Astrocyte (in vitro differentiated cells and primary cell): ENCODE measurements at regions not wholly inside any gene's neighbourhood (a gene's known extent, or its start where the extent isn't known, plus 50 kb on each side); places are given as distances from the start of the nearest gene placed in this dataset.

Experiments
- DNase-seq: peaks from one replicate; pipeline ENCODE4 v3.0.0-alpha.2; 2010; ENCODE audit warnings: low read depth
- FAIRE-seq: peaks from 2 replicates; lab custom pipeline; 2011; peaks lifted over from hg19 to GRCh38; lab: Jason Lieb, UNC
- H2AFZ ChIP-seq: 2 replicates; pipeline ENCODE4 v1.6.0; 2012; ENCODE audit warnings: low read depth, low read length, inconsistent platforms
- H3K27ac ChIP-seq: 2 replicates; pipeline ENCODE4 v1.5.1; 2011; ENCODE audit warnings: low read depth, low read length, inconsistent platforms
- H3K27me3 ChIP-seq: 2 replicates; pipeline ENCODE4 v1.6.0; 2011; ENCODE audit warnings: low read length, inconsistent platforms; ENCODE audit not compliant: insufficient read depth
- H3K36me3 ChIP-seq: 2 replicates; pipeline ENCODE4 v1.5.1; 2011; ENCODE audit warnings: low read length, inconsistent platforms; ENCODE audit not compliant: insufficient read depth
- H3K4me1 ChIP-seq: 2 replicates; pipeline ENCODE4 v1.5.1; 2011; ENCODE audit warnings: low read length, inconsistent platforms; ENCODE audit not compliant: insufficient read depth
- H3K4me2 ChIP-seq: 2 replicates; pipeline ENCODE4 v1.6.0; 2012; ENCODE audit warnings: low read length, inconsistent platforms
- H3K4me3 ChIP-seq: 2 replicates; pipeline ENCODE4 v1.5.1; 2011; ENCODE audit warnings: low read depth, mild to moderate bottlenecking, low read length, inconsistent platforms; ENCODE audit not compliant: insufficient read depth
- H3K79me2 ChIP-seq: 2 replicates; pipeline ENCODE4 v1.6.0; 2012; ENCODE audit warnings: mild to moderate bottlenecking, low read length, inconsistent platforms; ENCODE audit not compliant: insufficient read depth
- H3K9ac ChIP-seq: 2 replicates; pipeline ENCODE4 v1.6.0; 2012; ENCODE audit warnings: mild to moderate bottlenecking, low read length, inconsistent platforms
- H3K9me3 ChIP-seq: 2 replicates; pipeline ENCODE4 v1.5.1; 2012; ENCODE audit warnings: low read depth, mild to moderate bottlenecking, low read length, inconsistent platforms; ENCODE audit not compliant: insufficient read depth
- H4K20me1 ChIP-seq: 2 replicates; pipeline ENCODE4 v1.6.0; 2012; ENCODE audit warnings: low read length, inconsistent platforms; ENCODE audit not compliant: insufficient read depth
- H3K27ac Mint-ChIP-seq: one replicate; pipeline ENCODE4 v1.8.0; 2021; ENCODE audit warnings: mild to moderate bottlenecking, mixed read lengths; ENCODE audit not compliant: unreplicated experiment
- H3K27me3 Mint-ChIP-seq: one replicate; pipeline ENCODE4 v1.8.0; 2021; ENCODE audit warnings: low read depth, mixed read lengths; ENCODE audit not compliant: unreplicated experiment
- H3K36me3 Mint-ChIP-seq: one replicate; pipeline ENCODE4 v1.8.0; 2021; ENCODE audit warnings: low read depth, mixed read lengths; ENCODE audit not compliant: unreplicated experiment
- H3K4me1 Mint-ChIP-seq: one replicate; pipeline ENCODE4 v1.8.0; 2021; ENCODE audit warnings: low read depth, mixed read lengths; ENCODE audit not compliant: unreplicated experiment
- H3K4me3 Mint-ChIP-seq: one replicate; pipeline ENCODE4 v1.8.0; 2021; ENCODE audit warnings: mild to moderate bottlenecking, moderate library complexity, mixed read lengths; ENCODE audit not compliant: unreplicated experiment
- H3K9me3 Mint-ChIP-seq: one replicate; pipeline ENCODE4 v1.8.0; 2021; ENCODE audit warnings: mild to moderate bottlenecking, mixed read lengths; ENCODE audit not compliant: unreplicated experiment
- EZH2 ChIP-seq: IDR thresholded peaks from 2 replicates; pipeline ENCODE4 v1.6.1; 2012; ENCODE audit warnings: mild to moderate bottlenecking, low read length, inconsistent platforms; ENCODE audit not compliant: insufficient read depth
- TF ChIP-seq, protein P1 (sequence below): IDR thresholded peaks from 2 replicates; pipeline ENCODE4 v1.5.1; 2011; ENCODE audit warnings: low read depth, mild to moderate bottlenecking, inconsistent platforms, low read length, moderate library complexity; ENCODE audit not compliant: insufficient read depth

DNA sequence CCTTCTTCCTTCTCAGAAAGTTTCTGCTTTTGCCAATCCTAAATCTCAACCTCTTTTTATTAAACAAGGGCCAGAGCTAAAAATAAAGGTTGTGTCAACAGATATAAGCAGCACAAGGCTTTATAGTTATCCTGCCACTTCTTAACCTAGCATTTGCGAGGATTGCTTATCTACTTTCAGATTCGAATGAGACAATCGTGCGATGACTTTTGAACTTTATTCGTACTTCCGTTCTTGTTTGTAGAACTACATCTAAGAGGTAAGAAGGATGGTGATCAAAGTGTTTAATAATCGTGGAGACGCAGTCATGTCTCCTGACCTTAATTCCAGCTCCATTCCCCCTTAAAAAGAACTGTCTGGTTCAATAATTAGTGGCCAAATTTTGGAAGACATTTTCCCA, 578.6 kb downstream of the PIK3C3 start:
- Histone ChIP-seq H2AFZ (no peak overlapping the region), H3K4me1 (no peaks in the 10 kb centered on the region), H3K36me3 (no peaks in the 10 kb centered on the region), H3K4me3 (no peak overlapping the region), H3K9me3 (peaks cover 3% of the 10 kb centered on the region), H4K20me1 (no peaks in the 10 kb centered on the region), H3K27ac (no peak overlapping the region), H3K9ac (no peak overlapping the region), H3K4me2 (no peak overlapping the region), H3K27me3 (no peaks in the 10 kb centered on the region), H3K79me2 (no peaks in the 10 kb centered on the region)
- Mint-ChIP-seq H3K27me3 (no peaks in the 10 kb centered on the region), H3K36me3 (no peaks in the 10 kb centered on the region), H3K4me1 (no peaks in the 10 kb centered on the region), H3K27ac (no peak overlapping the region), H3K4me3 (no peak overlapping the region), H3K9me3 (no peaks in the 10 kb centered on the region)
- no peak for DNase-seq
- TF ChIP-seq, protein P1, sequence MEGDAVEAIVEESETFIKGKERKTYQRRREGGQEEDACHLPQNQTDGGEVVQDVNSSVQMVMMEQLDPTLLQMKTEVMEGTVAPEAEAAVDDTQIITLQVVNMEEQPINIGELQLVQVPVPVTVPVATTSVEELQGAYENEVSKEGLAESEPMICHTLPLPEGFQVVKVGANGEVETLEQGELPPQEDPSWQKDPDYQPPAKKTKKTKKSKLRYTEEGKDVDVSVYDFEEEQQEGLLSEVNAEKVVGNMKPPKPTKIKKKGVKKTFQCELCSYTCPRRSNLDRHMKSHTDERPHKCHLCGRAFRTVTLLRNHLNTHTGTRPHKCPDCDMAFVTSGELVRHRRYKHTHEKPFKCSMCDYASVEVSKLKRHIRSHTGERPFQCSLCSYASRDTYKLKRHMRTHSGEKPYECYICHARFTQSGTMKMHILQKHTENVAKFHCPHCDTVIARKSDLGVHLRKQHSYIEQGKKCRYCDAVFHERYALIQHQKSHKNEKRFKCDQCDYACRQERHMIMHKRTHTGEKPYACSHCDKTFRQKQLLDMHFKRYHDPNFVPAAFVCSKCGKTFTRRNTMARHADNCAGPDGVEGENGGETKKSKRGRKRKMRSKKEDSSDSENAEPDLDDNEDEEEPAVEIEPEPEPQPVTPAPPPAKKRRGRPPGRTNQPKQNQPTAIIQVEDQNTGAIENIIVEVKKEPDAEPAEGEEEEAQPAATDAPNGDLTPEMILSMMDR: no peak
- no peak for TF ChIP-seq EZH2
- peak; percentile 56 for FAIRE-seq

- Histone ChIP-seq H3K36me3 (no peaks in the 10 kb centered on the region), H3K79me2 (no peaks in the 10 kb centered on the region), H4K20me1 (no peaks in the 10 kb centered on the region), H2AFZ (no peak overlapping the region), H3K4me1 (no peaks in the 10 kb centered on the region), H3K27me3 (no peaks in the 10 kb centered on the region), H3K4me3 (no peak overlapping the region), H3K4me2 (no peak overlapping the region), H3K9me3 (peaks cover 3% of the 10 kb centered on the region), H3K27ac (no peak overlapping the region), H3K9ac (no peak overlapping the region)
- DNase-seq: no peak
- FAIRE-seq: no peak
- H3K36me3 Mint-ChIP-seq: no peaks in the 10 kb centered on the region
- no peaks in the 10 kb centered on the region for H3K27me3 Mint-ChIP-seq
- TF ChIP-seq EZH2: no peak
- TF ChIP-seq, protein P1: no peak
- no peaks in the 10 kb centered on the region for H3K4me1 Mint-ChIP-seq
- H3K4me3 Mint-ChIP-seq: no peak overlapping the region
- no peak overlapping the region for H3K27ac Mint-ChIP-seq
- H3K9me3 Mint-ChIP-seq: no peaks in the 10 kb centered on the region
Observed at GRCh38 chr18:42534313-42534712, 579.3 kb downstream of the PIK3C3 start.

- Histone ChIP-seq H3K27ac (no peak overlapping the region), H3K9ac (no peak overlapping the region), H3K4me2 (no peak overlapping the region), H2AFZ (no peak overlapping the region), H3K4me1 (no peaks in the 10 kb centered on the region), H3K79me2 (no peaks in the 10 kb centered on the region), H3K36me3 (no peaks in the 10 kb centered on the region), H4K20me1 (no peaks in the 10 kb centered on the region), H3K27me3 (no peaks in the 10 kb centered on the region), H3K9me3 (no peaks in the 10 kb centered on the region), H3K4me3 (no peak overlapping the region)
- Mint-ChIP-seq H3K4me1 (no peaks in the 10 kb centered on the region), H3K36me3 (no peaks in the 10 kb centered on the region), H3K27me3 (no peaks in the 10 kb centered on the region), H3K9me3 (no peaks in the 10 kb centered on the region), H3K27ac (no peak overlapping the region), H3K4me3 (no peak overlapping the region)
- FAIRE-seq (no peak), DNase-seq (no peak)
- no peak for TF ChIP-seq EZH2
- TF ChIP-seq, protein P1: no peak
Observed at GRCh38 chr18:42536442-42536841, 579.0 kb downstream of the RIT2 start.
